GM21447 (cell line): ENCODE measurements at regions not wholly inside any gene's neighbourhood (a gene's known extent, or its start where the extent isn't known, plus 50 kb on each side); places are given as distances from the start of the nearest gene placed in this dataset.

Source experiments
- ATAC-seq: cut with Tn5 transposase; IDR thresholded peaks from one replicate; pipeline ENCODE4 v1.9.1; 2021; ENCODE audit not compliant: unreplicated experiment

- no peak for ATAC-seq
Observed at GRCh38 chr16:55949518-55949917, 74.3 kb upstream of the CES5A start.

DNA sequence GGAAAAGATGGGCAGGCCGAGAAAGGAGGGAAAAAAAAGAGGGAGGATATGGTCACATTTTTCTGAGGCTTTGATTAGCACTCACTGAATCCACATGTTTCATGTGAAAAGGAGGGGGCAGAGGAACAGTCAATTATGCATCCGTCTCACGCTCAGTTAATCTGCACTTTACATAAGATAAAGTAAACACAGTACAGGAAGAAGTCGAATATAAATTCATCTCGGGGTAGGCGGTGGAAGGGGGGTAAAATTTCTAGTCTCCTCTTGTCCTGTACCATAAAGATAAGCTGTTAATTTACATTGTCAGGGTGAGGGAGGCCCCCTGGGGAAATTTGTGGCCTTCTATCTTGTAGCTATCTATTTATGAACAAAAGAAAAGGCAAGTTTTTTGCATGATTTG is 73.1 kb upstream of the CES5A start:
- no peak for ATAC-seq

DNA sequence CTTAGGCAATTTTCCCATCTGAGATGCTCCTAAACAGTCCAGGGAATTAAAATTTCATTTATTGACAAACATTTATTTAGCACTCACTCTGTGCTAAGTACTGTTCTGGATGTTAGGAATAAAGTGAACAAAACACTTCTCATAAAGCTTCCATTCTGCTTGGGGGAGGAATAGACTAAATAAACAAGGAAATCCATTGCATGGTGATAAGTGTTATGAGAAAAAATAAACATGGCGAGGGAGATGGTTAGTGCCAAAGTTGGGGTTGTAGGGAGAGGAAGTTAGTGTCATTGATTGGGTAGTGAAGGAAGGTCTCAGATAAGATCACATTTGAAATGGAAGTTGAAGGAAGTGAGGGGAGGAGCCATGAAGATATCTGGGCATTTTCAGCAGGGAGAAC is 72.2 kb upstream of the CES5A start:
- no peak for ATAC-seq

DNA sequence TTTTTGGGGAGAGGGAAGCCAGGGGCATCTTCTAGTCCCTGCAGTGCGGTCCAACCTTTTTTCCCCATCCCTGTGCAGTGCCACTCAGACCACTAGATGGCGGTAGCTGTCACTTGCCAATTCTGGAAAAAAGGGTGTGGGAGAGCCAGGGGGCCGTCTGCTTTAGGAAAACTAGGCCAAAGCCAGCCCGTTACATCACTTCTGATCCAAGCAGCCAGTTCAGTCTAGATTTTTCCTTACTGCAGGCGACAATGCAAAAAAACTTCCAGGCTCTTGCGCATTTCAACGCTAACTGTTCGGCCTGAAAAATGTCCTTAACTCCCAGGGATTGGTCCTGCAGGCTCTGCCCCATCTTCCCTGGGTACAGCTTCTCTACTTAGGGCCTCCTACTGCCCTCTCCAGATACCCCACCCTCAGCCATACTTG is 69.2 kb upstream of the CES5A start:
- no peak for ATAC-seq

DNA sequence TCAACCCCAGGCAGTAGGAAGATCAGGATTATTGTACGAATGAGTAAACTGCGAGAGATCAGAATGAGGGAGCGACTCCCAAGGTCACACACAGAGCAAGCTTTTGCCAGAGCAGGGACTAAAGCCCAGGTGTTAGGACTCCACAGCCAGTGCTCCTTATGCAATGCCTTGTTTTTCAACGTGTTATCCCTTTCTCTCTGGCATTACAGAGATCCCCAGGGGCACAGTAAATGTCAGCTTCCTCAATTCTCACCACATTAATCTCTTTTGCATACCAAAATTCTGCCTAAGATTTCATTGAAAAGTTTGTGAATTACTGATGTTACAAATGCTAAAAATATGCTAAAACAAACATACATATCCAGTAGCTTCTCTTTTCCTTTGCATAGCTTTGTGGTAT is 68.1 kb upstream of the CES5A start:
- ATAC-seq = no peak

DNA sequence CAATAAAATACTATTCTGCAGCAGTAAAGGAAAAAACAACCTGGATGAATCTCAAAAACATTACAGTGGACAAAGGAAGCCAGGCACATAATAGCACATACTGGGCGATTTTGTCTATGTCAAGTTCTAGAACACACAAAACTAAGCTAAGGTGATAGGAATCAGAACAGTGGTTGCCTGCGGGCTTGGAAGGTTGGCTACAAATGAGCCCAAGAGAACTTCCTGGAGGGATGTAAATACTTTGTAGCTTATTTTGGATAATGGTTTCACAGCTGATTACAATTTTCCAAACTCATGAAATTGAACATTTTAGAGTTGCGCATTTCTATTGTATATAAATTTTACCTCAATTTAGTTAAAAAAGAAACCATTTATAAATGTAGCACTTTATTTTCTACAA is 67.6 kb upstream of the CES5A start:
- no peak for ATAC-seq

DNA sequence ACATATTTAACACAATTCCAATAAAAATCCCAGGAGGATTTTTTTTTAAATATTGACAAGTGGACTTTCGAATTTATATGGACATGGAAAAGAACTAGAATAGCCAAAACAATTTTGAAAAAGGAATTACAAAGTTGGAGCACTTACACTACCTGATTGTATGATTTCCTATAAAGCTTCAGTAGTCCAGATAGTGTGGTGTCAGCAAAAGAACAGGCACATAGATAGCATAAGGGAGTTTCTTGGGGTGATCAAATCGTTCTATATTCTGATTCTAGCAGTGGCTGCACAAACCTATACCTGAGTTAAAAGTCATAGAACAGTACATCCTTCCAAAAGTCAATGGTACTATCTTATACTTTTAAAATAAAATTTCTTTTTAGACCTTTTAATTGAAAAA is 66.4 kb upstream of the CES5A start:
- ATAC-seq = no peak

GRCh38 chr16:55938126-55938525 is 63.0 kb upstream of the CES5A start:
- ATAC-seq = no peak

GRCh38 chr16:55933038-55933437 is 57.9 kb upstream of the CES5A start:
- no peak for ATAC-seq

- ATAC-seq = no peak
Observed at GRCh38 chr16:55930036-55930435, 54.9 kb upstream of the CES5A start.

- no peak for ATAC-seq
Observed at GRCh38 chr16:55929181-55929580, 54.0 kb upstream of the CES5A start.

- no peak for ATAC-seq
Observed at GRCh38 chr16:55925242-55925641, 50.1 kb upstream of the CES5A start.
